ENCODE measurements at regions not wholly inside any gene's neighbourhood (a gene's known extent, or its start where the extent isn't known, plus 50 kb on each side); places are given as distances from the start of the nearest gene placed in this dataset.

DNA sequence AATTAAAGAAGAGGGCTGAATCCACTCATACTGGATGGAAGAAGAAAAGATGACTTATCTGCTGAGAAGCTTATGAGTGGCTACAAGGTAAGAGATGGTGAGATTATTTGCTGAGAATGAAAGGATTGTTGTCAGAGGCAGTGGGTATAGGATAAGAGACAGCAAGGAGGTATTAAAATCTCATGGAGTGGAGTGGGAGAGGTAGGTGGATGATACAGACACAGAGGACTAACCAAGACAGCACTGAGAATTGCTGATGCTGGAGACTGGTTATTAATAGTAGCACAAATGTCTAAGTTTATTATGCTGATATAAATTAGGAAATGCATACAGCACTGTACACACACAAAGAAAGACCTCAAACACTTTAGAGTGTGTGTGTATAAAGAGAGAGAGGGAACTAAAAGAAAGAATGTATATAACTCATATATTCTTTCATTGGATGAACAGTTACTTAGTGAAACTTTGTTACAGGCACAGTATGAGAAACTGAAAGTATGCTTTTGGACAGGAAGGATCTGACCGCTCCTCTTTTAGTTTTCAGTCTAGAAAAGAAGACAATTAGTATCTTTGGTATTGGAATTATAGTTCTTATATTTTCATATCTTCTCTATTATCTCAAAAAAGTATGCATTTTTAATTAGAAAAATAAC, 543.1 kb downstream of the LRFN5 start:
- no peak for DNase-seq (ENCODE audit: low read depth)
- H3K4me3 ChIP-seq (ENCODE audit: low read depth, low read length) = no peak overlapping the region
- TF ChIP-seq POLR2A (IDR thresholded peaks at IDR 0.05; ENCODE audit: extremely low read depth, insufficient read length) (no peak), MYC (IDR thresholded peaks at IDR 0.05; ENCODE audit: low read depth, low read length) (no peak)
- TF ChIP-seq, protein P1, sequence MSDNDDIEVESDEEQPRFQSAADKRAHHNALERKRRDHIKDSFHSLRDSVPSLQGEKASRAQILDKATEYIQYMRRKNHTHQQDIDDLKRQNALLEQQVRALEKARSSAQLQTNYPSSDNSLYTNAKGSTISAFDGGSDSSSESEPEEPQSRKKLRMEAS (IDR thresholded peaks at IDR 0.05; ENCODE audit: low read depth, low read length) = no peak
- TF ChIP-seq, protein P2, sequence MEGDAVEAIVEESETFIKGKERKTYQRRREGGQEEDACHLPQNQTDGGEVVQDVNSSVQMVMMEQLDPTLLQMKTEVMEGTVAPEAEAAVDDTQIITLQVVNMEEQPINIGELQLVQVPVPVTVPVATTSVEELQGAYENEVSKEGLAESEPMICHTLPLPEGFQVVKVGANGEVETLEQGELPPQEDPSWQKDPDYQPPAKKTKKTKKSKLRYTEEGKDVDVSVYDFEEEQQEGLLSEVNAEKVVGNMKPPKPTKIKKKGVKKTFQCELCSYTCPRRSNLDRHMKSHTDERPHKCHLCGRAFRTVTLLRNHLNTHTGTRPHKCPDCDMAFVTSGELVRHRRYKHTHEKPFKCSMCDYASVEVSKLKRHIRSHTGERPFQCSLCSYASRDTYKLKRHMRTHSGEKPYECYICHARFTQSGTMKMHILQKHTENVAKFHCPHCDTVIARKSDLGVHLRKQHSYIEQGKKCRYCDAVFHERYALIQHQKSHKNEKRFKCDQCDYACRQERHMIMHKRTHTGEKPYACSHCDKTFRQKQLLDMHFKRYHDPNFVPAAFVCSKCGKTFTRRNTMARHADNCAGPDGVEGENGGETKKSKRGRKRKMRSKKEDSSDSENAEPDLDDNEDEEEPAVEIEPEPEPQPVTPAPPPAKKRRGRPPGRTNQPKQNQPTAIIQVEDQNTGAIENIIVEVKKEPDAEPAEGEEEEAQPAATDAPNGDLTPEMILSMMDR (IDR thresholded peaks at IDR 0.05; ENCODE audit: low read depth, low read length) = no peak

DNA sequence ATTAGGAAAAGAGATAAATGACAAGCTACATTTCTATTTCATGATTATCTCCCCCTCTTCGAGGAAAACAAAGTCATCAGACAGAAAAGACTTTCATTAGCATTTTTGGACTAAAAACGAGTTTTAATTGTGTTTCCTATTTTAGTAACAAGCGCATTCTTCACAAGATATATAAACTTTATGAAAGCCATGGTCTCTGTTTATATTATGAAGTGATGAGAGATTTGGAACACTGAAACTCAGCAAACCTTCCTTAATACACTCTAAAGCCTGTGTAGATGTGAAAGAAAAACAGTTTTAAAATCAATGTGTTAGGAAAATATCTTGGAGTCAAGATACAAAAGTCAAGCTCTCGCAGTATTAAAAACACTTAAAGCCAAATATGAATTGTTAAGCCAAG, 539.1 kb downstream of the LRFN5 start:
- no peak overlapping the region for H3K4me3 ChIP-seq (ENCODE audit: low read depth, low read length)
- no peak for DNase-seq (ENCODE audit: low read depth)
- TF ChIP-seq MYC (IDR thresholded peaks at IDR 0.05; ENCODE audit: low read depth, low read length) (no peak), POLR2A (IDR thresholded peaks at IDR 0.05; ENCODE audit: extremely low read depth, insufficient read length) (no peak)
- TF ChIP-seq, protein P2 (IDR thresholded peaks at IDR 0.05; ENCODE audit: low read depth, low read length) = no peak
- TF ChIP-seq, protein P1 (IDR thresholded peaks at IDR 0.05; ENCODE audit: low read depth, low read length) = no peak

DNA sequence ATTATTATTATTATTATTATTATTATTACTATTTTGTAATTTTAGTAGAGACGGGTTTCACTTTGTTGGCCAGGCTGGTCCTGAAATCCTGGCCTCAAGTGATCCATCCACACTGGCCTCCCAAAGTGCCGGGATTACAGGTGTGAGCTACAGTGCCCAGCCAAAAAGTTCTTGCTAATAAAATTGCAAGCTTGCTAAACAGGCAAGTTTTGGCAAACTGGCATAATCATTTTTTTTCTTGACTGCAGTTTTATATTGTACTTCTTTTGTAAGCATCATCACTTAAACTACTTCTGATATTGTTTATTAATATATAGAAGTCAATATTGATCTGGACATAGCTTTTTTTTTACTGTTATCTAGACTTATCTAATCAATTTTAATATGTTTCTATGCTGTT, 536.4 kb downstream of the LRFN5 start:
- TF ChIP-seq, protein P2 (IDR thresholded peaks at IDR 0.05; ENCODE audit: low read depth, low read length) = no peak
- TF ChIP-seq POLR2A (IDR thresholded peaks at IDR 0.05; ENCODE audit: extremely low read depth, insufficient read length) (no peak), MYC (IDR thresholded peaks at IDR 0.05; ENCODE audit: low read depth, low read length) (no peak)
- TF ChIP-seq, protein P1 (IDR thresholded peaks at IDR 0.05; ENCODE audit: low read depth, low read length) = no peak
- no peak overlapping the region for H3K4me3 ChIP-seq (ENCODE audit: low read depth, low read length)
- no peak for DNase-seq (ENCODE audit: low read depth)

DNA sequence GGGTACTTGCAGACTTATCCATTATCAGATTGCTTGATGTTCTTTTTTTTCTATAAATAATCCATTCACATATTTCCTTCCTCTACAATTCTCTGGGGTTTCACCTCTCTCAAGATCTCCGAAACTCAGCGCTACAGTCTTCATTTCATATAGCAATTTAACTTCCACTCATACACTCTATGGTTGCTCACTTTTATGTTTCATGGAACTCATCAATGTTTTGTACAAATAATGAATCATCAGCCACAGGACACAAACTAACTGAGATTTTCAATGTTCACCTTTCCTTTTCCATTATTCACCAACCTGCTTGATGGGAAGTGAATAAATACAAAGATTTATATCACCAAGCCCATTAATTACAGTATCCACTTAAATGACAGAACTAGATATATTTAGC, 534.7 kb downstream of the LRFN5 start:
- no peak overlapping the region for H3K4me3 ChIP-seq (ENCODE audit: low read depth, low read length)
- no peak for DNase-seq (ENCODE audit: low read depth)
- TF ChIP-seq, protein P2 (IDR thresholded peaks at IDR 0.05; ENCODE audit: low read depth, low read length) = no peak
- TF ChIP-seq MYC (IDR thresholded peaks at IDR 0.05; ENCODE audit: low read depth, low read length) = no peak
- TF ChIP-seq, protein P1 (IDR thresholded peaks at IDR 0.05; ENCODE audit: low read depth, low read length) = no peak
- no peak for TF ChIP-seq POLR2A (IDR thresholded peaks at IDR 0.05; ENCODE audit: extremely low read depth, insufficient read length)

DNA sequence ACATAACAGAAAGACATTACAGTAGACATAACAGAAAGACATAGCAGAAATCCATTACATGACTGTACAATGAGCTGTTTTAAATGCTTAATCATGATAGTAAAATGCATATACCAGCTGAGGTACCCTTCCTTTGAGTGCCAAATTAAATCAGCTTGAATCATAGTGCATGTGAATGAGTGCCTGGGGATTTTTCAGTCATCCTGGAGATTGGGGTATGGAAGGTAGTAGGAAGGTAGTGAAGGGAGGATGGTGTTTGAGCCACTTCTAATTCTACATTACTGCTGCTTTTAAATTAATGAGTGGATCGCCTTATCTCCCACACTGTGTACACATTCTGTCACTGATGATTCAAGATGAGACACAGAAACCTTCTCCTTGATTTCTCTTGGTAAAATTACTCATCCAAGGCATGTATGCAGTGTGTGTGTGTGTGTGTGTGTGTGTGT, 534.2 kb downstream of the LRFN5 start:
- DNase-seq (ENCODE audit: low read depth) = no peak
- no peak overlapping the region for H3K4me3 ChIP-seq (ENCODE audit: low read depth, low read length)
- TF ChIP-seq POLR2A (IDR thresholded peaks at IDR 0.05; ENCODE audit: extremely low read depth, insufficient read length) (no peak), MYC (IDR thresholded peaks at IDR 0.05; ENCODE audit: low read depth, low read length) (no peak)
- TF ChIP-seq, protein P2 (IDR thresholded peaks at IDR 0.05; ENCODE audit: low read depth, low read length) = no peak
- TF ChIP-seq, protein P1 (IDR thresholded peaks at IDR 0.05; ENCODE audit: low read depth, low read length) = no peak

Measured in NB4 (cell line).